HG03469 (cell line): ENCODE measurements at regions not wholly inside any gene's neighbourhood (a gene's known extent, or its start where the extent isn't known, plus 50 kb on each side); places are given as distances from the start of the nearest gene placed in this dataset.
"Not testable (repeated sequence)": the region's sequence is repeated elsewhere in the genome, so short reads cannot be mapped to it uniquely, and the experiment has no call there.

Experiments used
- ATAC-seq: cut with Tn5 transposase; IDR thresholded peaks from one replicate; pipeline ENCODE4 v1.9.1; 2021; ENCODE audit warnings: mild to moderate bottlenecking, moderate library complexity, moderate number of reproducible peaks; ENCODE audit not compliant: unreplicated experiment

- ATAC-seq: no peak
Measured at GRCh38 chr2:16395601-16396000, 270.0 kb downstream of the CYRIA start.

DNA sequence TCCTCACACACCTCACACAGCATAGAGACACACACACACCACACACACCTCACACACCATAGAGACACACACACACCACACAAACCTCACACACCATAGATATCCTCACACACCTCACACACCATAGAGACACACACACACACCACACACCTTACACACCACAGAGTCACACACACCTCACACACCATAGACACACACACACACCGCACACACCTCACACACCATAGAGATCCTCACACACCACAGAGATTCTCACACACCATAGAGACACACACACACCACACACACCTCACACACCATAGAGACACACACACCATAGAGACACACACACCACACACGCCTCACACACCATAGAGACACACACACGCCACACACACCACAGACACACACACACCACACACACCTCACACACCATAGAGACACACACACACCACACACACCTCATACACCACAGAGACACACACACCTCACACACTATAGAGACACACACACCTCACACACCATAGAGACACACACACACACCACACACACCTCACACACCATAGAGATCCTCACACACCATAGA is 270.6 kb downstream of the CYRIA start:
- no peak for ATAC-seq

DNA sequence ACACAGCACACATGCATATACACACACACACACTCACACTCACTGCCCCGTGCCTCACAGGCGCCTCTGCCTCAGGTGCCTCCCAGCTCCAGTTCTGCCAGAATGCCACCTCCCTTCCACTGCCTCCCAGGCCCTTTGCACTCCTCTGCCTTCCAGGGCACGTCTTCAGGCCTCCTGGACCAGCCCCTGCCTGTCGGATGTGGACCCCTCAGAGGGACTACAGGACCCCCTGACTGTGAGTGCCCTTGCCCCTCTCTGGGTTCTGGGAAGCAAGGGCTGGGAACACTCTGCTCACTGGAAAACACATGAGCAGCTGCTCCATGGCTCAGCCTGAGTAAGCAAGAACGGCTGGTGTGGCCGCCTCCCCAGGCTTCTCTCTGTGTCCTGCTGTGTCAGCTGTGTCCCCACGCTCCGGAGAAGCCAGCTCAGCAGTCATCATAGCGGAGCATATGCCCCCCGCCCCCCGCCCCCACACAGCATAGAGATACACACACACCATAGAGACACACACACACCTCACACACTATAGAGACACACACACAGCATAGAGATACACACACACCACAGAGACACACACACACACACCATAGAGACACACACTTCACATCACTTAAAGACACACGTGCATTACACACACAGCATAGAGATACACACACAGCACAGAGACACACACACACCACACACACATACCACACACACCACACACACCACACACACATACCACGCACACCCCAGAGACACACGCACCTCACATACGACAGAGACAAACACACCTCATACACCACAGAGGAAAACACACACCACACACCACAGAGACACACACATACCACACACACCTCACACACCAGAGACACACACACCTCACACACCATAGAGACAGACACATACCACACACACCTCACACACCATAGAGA is 271.3 kb downstream of the CYRIA start:
- no peak for ATAC-seq

GRCh38 chr2:16393500-16394071 is 272.0 kb downstream of the CYRIA start:
- no peak for ATAC-seq

DNA sequence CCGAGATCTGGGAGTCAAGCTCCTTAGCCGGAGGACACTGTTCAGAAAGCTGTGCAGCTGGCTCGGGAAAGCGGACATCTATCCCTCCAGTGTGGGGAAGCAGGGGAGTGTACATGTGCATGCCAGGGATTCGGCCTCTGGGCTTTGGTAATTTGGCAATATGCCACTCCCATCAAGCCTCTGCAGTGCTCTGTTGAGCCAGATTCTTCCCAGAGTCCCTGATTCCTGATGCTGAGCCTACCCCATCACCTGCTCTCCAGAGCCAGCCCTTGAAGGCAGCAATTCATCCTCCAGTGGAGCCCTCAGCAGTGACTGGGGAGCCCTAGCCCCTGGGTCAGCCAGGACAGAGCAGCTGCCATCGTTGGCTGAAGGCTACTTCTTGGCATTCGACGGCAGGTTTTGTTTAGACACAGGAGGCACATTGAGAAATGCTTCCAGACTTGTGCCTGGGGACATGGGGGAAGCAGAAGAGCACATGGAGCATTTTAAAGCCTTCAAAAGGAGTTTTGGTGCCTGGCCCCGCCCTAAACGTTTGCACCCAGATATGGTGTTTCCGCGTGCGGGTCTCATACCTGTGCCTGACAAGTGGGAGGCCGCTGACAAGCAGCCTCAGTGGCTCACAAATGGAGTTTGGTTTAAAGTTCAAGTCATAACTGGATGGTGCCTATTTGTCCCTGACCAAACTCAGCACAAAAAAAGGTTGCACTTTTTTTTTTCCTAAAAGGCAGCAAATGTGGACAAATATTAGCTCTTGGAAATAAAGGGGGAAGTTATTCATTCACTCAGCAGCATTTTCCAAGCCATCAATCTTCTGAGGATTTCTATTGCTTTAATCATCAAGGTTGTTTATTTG is 272.8 kb downstream of the CYRIA start:
- ATAC-seq: no peak

- ATAC-seq: no peak
Measured at GRCh38 chr2:16391986-16392385, 273.6 kb downstream of the CYRIA start.

DNA sequence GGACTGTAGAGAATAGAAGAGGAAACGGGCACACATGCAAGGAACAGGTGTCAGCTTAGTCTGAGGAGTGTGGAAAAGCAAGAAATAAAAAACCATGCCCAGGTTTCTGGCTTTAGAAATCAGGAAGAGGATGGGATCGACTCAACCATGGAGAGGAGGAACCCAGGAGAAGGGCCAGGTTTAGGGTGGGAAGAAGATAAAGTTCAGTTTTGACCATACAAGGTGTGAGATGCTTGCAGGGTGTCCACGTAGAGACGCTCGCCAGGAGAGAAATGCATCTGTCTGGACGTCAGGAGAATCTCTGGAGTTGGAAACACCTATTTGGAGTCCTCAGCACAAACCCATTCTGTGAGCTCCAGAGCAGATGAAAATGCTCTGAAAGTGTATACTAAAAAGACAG is 275.1 kb downstream of the CYRIA start:
- ATAC-seq: no peak

DNA sequence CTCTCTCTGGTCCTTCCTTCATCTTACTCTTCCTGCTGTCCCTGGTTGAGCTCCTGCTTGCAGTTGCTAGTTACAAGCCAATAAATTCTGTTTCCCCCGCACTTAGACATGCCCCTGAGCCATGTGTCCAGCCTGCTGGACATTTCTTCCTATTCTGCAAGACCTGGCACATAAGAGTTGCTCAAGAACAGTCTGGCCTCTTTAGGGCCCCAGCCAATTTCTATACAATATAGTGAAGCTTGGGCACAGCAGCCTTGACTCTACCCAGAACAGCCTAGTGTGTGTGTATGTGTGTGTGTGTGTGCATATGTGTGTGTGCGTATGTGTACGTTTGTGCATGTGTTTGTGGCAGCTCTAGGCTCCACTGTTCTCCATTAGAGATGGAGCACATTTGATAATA is 276.0 kb downstream of the CYRIA start:
- no peak for ATAC-seq

DNA sequence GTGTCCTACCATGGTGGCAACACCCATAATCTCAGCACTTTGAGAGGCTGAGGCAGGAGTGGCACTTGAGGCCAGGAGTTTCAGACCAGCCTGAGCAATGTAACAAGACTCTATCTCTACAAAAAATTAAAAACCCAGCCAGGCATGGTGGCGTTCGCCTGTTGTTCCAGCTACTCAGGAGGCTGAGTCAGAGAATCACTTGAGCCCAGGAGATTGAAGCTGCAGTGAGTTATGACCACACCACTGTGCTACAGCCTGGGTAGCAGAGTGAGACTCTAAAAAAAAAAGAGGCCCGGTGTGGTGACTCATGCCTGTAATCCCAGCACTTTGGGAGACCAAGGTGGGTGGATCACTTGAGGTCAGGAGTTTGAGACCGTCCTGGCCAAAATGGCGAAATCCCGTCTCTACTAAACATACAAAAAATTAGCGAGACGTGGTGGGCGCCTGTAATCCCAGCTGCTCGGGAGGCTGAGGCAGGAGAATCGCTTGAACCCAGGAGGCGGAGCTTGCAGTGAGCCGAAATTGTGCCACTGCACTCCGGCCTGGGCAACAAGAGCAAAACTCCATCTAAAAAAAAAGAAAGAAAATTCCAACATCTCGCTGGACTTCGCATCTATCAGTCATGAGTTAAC is 277.3 kb downstream of the CYRIA start:
- not testable (repeated sequence) for ATAC-seq

DNA sequence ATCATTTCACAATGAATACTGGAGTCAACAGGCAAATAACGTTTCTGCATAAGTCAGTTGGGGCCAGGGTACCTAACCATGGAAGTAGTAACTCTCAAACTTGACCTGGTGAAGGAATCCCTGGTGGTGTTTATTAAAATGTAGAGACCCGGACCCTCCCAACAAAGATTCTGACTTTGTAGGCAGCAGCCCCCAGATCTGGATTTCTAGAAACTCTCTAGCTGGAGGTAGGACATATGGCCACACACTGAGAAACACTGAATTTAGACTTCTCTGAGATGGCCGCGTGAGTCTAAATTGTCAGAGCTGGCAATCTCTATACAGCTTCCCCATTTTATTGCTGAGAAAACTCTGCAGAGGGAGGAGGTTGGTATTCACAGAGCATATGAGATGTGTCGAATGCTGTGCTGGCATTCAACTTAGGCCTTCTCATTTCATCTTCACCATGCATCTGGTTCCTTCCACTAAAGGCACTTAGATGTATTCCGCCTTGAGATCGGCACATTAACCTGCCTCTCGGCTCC is 278.1 kb downstream of the CYRIA start:
- no peak for ATAC-seq

- ATAC-seq: no peak
Measured at GRCh38 chr2:16386431-16386830, 279.2 kb downstream of the CYRIA start.

GRCh38 chr2:16386031-16386430 is 279.6 kb downstream of the CYRIA start:
- ATAC-seq: no peak

DNA sequence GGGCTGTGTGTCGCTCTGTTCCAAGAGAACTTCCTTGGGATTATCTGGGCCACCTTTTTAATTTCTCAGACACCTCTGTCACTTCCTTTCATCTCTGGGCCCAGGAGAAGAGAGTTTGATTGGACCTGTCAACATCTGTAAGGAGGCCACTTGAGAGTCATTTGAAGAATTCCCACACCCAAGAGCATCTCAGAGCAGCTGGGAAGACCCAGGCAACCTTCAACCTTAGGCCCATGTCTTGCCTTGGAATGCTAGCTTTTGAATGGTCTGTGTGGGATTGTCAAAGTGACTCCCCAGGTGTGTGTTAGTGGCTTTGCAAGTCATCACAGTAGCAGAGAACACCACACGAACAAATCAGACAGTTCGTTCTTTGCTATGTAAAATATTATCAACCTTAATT is 280.3 kb downstream of the CYRIA start:
- ATAC-seq: no peak

- no peak for ATAC-seq
Measured at GRCh38 chr2:16383411-16383810, 282.2 kb downstream of the CYRIA start.

DNA sequence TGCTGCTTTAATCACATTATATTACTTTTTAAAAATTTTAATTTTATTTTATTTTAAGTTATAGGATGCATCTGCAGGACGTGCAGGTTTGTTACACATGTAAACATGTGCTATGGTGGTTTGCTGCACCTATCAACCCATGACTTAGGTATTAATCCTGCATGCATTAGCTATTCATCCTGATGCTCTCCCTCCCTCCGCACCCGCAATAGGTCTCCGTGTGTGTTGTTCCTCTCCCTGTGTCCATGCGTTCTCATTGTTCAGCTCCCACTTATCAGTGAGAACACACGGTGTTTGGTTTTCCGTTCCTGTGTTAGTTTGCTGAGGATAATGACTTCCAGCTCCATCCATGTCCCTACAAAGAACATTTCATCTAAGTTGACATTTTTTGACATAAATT is 283.2 kb downstream of the CYRIA start:
- no peak for ATAC-seq

GRCh38 chr2:16381511-16381910 is 284.1 kb downstream of the CYRIA start:
- no peak for ATAC-seq

DNA sequence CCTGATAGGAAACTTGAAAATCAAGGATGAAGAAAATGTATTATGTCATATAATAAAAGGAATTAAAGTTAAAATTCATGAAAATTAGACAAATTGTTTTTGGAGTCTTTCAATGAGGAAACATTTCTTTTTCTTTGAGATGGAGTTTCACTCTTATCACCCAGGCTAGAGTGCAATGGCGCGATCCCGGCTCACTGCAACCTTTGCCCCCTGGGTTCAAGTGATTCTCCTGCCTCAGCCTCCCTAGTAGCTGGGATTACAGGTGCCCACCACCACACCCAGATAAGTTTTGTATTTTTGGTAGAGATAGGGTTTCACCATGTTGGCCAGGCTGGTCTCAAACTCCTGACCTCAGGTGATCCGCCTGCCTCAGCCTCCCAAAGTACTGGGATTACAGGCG is 285.7 kb downstream of the CYRIA start:
- not testable (repeated sequence) for ATAC-seq

DNA sequence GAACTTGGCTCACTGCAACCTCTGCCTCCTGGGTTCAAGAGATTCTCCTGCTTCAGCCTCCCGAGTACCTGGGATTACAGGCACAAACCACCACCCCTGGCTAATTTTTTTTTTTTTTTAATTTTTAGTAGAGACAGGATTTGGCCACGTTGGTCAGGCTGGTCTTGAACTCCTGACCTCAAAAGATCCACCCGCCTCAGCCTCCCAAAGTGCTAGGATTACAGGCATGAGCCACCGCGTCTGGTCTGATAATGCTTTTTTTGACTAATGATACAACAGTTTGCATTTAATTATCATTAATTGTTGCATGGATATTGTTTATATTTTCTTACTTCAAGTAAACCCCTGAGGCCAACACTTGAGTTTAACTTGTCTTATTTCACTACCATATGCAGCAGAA is 286.6 kb downstream of the CYRIA start:
- ATAC-seq: not testable (repeated sequence)

DNA sequence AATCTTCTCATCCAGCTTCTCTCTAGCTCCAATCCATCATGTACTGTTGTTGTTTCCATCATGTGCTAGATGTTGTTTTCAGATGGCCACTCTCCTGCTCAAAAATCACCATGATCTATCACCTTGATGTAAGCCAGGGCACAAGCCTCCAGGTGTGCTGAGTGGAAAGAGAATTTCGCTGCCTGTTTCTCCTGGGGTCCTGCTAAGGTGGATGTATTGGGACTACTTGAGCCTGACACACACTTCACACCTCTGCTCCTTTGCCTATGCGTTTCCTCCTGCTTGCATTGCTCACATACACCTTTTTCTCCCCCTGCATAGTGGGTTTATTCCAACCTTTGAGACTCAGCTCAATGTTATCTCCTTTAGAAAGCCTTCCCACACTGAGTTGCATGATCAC is 287.6 kb downstream of the CYRIA start:
- no peak for ATAC-seq

GRCh38 chr2:16375981-16376380 is 289.7 kb downstream of the CYRIA start:
- ATAC-seq: no peak
